Posterior vena cava (tissue), 2 donors: ENCODE measurements at regions not wholly inside any gene's neighbourhood (a gene's known extent, or its start where the extent isn't known, plus 50 kb on each side); places are given as distances from the start of the nearest gene placed in this dataset.
A peak's percentile ranks its signal among the peaks of the same experiment; 100 is the strongest.

Source experiments
- DNase-seq: peaks from one replicate; pipeline ENCODE4 v3.0.0-alpha.2; 2020; ENCODE audit warnings: low spot score
- intact Hi-C, 2 donors: fragments of 100-400 bp; cut with DNase I; formaldehyde crosslinking; loops; one replicate each; pipeline versions ENCODE4 v1.14.1 to v1.14.2; 2022 to 2023
- donor health status: DM: yes; HTN: yes; CAD: no.
- donor health status: DM: yes; HTN: yes; CAD: no.

GRCh38 chr11:70579316-70579955, 181.1 kb downstream of the CTTN start:
- intact Hi-C loops = loop anchor here in 1 of 2 donors (1.0 kb wide), 1 partner anchor 24 kb away; no protein-coding TSS in a partner anchor
- peak; percentile 69 for DNase-seq

GRCh38 chr11:70580036-70580805, 181.9 kb downstream of the CTTN start:
- intact Hi-C loops = no loop called here
- peak; percentile 58 for DNase-seq

DNA sequence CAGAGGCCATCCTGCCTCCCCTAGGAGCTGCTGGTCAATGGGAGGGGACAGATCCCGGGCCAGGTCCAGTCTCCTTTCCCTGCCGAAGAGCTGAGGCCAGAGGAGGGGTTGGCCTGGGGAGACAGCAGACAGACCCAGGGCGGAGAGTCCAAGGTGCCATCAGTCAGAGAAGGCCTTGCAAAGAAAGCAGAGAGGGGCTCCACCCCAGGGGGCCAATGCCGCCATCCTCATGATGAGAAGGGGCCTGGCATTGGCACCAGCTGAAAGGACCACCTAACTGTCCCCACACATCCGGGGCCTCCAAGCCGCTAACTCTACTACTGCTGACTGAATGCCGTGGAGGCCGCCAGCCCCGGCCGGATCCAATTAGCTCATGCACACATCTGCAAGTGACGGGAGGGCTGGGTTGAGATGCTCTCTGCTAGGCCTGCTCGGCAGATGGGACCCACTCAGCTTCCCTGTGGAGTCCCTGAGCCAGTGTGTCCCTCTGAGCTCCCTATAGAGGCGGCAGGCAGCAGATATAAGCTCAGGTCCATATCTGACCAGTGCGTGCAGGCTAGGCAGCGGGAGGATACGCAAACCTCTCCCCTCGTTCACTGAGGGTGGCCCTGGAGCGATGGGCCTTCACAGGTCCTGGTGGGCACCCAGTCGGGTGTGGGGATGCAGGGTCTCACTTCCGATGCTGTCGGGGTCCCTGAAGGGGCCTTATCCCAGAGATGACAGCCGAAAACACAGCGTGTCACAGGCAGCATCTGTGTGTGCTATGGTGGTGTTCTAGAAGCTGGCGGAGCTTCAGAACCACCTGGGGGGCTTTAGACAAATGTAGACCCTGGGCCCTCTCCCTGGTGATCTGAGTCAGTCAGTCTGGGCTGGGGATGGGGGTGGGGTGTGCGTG, 183.9 kb downstream of the CTTN start:
- DNase-seq = peak; percentile 72
- intact Hi-C loops = no loop called here

GRCh38 chr11:70582886-70583641, 184.7 kb downstream of the CTTN start:
- intact Hi-C loops = no loop called here
- DNase-seq = peak; percentile 68

DNA sequence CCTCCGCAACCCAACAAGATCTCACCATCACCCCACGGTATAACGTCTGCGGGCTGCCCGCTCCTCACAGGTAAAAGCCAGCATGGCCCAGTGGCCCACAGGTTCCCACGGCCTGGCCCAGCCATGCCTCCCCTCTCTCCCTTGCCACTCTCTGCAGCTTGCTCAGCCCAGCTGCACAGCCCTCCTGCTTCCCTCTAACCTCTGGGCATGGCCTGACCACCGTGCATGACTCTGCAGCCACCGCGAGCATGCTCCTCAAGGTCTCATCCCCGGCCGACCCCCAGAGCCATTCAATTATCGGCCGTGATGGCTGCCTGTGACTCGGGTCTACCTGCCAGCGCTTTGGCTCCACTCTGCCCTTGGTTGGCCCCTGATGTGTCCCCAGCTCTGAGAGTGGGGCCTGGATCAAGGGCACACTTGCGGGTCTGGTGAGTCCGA, 185.5 kb downstream of the CTTN start:
- intact Hi-C loops = no loop called here
- DNase-seq = peak; percentile 76

GRCh38 chr11:70584498-70585235, 186.3 kb downstream of the CTTN start:
- DNase-seq = peak; percentile 57
- intact Hi-C loops = no loop called here

DNA sequence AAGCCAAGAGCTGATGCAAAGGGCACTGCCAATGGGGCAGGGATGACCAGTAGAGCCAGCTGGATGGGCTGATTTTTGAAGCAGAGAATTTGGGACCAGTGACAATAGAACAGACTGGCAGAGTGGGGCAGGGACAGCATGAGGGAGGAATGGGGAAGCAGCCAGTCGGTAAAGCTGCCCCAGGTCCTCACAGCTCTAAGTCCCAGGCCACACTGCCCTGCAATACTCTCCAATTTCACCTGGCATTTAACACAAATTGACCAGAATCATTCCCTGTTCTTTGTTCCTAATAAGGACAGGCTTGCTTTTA, 186.9 kb downstream of the CTTN start:
- no peak for DNase-seq
- intact Hi-C loops = no loop called here

GRCh38 chr11:70586261-70587074, 188.1 kb downstream of the CTTN start:
- intact Hi-C loops = no loop called here
- peak; percentile 58 for DNase-seq

- intact Hi-C loops = no loop called here
- DNase-seq = peak; percentile 45
Observed at GRCh38 chr11:70587075-70587389, 188.7 kb downstream of the CTTN start.

- intact Hi-C loops = loop anchor here in 1 of 2 donors (5.0 kb wide), 1 partner anchor 1022 kb away; no protein-coding TSS in a partner anchor
- DNase-seq = no peak
Observed at GRCh38 chr11:70590356-70590991, 192.1 kb downstream of the CTTN start.

DNA sequence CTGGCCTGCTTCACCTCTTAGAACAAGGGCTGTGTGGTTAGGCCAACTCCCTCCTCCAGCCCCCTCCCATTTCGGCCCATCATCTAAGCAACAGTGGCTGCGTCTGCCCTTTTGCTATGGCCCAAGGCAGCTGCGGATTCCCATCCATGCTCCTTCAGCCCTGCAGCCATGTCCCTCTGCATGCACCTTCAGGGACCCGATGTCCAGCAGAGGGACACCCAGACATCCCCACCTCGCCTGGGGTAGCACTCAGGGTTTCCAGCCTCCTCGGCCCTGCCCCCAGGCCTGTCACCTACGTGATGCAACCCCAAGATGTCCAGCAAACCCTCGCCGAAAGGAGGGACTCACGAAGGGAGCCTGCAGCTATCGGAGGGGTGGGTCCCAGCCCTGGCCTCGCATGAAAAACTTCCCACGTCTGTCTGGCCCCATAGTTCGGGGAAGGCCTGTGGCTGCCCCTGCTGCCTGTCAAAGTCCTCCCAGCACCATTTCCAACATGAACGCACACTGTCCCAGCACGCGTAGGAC, 194.4 kb downstream of the CTTN start:
- no peak for DNase-seq
- intact Hi-C loops = loop anchor here in 1 of 2 donors (5.0 kb wide), 1 partner anchor 1020 kb away; no protein-coding TSS in a partner anchor

DNA sequence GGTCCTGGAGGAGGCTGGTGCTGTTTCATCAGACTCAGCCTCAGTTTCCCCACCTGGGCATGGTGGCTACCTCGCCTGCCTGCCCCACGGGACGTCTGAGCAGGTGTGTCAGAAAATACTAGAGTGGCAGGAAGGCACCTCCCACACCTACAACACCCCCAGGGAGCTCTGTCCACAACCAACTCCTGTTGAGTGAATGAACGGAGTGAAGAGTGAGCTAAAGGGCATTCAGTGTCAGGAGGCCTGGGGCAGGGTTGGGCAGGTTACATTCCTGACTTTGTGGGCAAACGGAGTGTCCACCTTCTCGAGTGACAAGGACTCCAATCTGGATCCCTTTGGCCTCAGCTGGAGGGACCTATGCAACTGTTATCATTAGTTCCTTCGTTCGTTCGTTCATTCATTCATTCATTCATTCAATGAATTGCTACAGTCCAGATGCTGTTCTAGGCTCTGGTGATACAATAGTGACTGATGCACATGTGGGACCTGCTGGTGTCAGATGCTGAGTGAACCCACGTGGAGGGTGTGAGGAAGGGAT, 195.2 kb downstream of the CTTN start:
- intact Hi-C loops = loop anchor here in 1 of 2 donors (5.0 kb wide), 1 partner anchor 1019 kb away; no protein-coding TSS in a partner anchor

DNA sequence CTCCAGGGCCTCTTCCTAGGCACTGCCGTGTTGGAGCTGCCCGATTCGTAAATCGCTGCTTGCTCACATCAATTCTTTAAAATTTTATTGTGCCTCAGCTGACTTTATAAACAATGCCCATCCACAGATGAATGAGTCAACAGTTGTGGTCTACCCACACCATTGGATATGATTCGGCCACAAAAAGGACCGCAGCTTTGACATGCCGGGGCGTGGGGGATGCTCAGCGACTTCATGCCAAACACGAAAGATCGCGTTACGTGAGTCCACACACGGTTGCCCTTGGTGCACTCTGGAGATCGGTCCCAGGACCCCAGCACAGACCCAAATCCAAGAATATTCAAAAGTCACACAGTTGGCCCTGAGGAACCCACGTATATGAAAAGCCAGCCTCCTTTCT, 195.7 kb downstream of the CTTN start:
- intact Hi-C loops = loop anchor here in 1 of 2 donors (5.0 kb wide), 1 partner anchor 1018 kb away; no protein-coding TSS in a partner anchor

More for the DNA sequence above, 195.2 kb downstream of the CTTN start:
- no peak for DNase-seq

DNA sequence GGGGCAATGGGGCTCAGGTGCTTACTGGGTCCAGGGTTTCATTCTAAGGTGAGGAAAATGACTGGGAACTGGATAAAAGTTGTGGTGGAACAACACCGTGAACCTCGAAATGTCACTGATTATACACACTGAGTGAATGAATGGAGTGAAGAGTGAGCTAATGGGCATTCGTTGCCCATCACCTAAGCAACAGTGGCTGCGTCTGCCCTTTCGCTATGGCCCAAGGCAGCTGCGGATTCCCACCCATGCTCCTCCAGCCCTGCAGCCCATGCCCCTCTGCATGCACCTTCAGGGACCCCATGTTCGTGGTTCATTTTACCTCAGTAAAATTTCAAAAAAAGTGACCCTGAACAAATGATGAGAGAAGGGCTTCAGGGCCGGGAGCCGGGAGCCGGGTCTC, 196.3 kb downstream of the CTTN start:
- intact Hi-C loops = loop anchor here in 1 of 2 donors (5.0 kb wide), 1 partner anchor 1018 kb away; no protein-coding TSS in a partner anchor
- DNase-seq = no peak

More for the DNA sequence above, 195.7 kb downstream of the CTTN start:
- no peak for DNase-seq

GRCh38 chr11:70595016-70595415, 196.7 kb downstream of the CTTN start:
- intact Hi-C loops = no loop called here
- no peak for DNase-seq

- no peak for DNase-seq
- intact Hi-C loops = no loop called here
Observed at GRCh38 chr11:70595452-70595851, 197.1 kb downstream of the CTTN start.

DNA sequence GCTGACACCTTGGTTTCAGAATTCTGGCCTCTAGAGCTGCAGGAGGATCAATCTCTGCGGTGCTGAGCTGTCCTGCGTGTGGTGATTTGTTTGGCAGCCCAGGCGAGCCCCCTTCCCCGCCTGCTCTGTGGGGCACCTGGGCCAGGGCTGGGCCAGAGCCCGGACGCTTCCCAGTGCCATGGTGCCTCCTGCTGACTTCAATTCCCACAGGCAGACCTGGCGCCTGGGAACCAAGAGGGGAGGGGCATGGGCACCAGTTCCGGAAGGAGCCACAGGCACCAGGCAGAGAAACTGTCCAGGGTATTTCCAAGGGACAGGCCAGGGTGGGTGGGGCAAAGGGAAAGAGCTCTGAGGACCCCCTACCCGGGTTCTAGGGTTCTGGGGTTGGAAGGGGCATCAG, 197.8 kb downstream of the CTTN start:
- intact Hi-C loops = no loop called here
- no peak for DNase-seq
